ENCODE measurements at regions not wholly inside any gene's neighbourhood (a gene's known extent, or its start where the extent isn't known, plus 50 kb on each side); places are given as distances from the start of the nearest gene placed in this dataset.

DNA sequence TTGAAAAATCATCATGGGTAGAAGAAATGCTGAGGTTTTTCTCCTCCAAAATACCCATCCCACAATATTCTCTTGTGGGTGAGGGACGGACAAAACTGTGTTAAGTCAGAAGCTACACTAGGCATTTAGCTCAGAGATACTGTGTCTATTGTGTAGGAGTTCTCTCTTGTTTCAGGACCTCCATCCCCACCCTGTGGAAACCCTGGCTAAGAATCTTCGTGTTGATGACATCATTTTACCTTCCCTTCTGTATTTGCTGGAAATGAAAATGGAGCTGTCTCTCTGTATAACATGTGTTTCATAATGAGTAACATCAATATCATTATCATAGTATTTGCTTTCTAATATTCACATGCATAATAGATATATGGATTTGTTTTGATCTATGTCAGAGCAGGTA lies 1193.0 kb upstream of the CITED2 start:
- DNase-seq (ENCODE audit: low read depth in 2 of 3, low spot score in 2 of 3), result no peak

DNA sequence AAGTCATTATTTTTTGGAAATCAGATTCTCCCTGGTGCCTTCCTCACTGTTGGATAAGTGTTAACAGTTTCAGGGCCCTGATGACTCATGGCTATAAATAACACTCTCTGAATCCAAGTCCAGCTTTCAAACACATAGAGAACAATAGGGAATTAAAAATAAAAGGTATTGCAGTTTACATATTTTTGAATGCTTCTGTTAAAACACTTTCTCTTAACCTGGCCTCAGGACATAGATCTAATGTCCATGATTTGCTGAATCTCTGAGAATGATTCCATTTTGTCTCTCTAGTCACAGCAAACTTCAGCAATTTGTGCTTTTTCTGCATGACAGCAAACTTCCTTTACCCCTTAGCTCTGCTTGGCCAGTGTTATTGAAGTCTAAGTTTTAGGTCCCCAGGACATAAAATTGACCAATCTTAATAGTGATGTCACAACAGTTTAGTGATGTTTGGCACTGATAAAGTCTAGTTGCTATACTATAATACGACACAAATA lies 1192.4 kb upstream of the CITED2 start:
- DNase-seq (ENCODE audit: low read depth in 2 of 3, low spot score in 2 of 3), result no peak

GRCh38 chr6:140563728-140564127 lies 1189.3 kb upstream of the CITED2 start:
- DNase-seq (ENCODE audit: low read depth in 2 of 3, low spot score in 2 of 3), result no peak

DNA sequence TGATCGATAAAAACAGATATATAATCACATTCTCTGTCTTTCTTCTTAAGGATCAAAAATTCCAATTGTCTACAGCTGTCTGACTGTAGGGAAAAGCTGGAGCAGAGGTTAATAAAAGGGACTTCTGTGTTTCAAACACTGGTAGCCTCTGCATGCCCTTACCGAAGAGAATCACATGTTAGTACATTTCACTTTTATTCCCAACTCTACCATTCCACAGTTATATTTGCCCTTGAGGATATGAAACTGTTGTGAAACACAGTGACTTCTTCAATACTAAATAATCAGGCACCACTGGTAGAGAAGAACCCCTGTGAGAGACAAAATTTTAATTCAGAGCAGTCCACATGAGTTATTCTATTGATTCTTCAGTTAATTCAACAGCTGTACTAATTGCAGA lies 1187.3 kb upstream of the CITED2 start:
- DNase-seq (ENCODE audit: low read depth in 2 of 3, low spot score in 2 of 3), result no peak

- DNase-seq (ENCODE audit: low read depth in 2 of 3, low spot score in 2 of 3), result no peak
These were observed 1186.2 kb upstream of the CITED2 start for GRCh38 chr6:140560671-140561070.

- no peak for DNase-seq (ENCODE audit: low read depth in 2 of 3, low spot score in 2 of 3)
These were observed 1185.0 kb upstream of the CITED2 start for GRCh38 chr6:140559458-140559857.

DNA sequence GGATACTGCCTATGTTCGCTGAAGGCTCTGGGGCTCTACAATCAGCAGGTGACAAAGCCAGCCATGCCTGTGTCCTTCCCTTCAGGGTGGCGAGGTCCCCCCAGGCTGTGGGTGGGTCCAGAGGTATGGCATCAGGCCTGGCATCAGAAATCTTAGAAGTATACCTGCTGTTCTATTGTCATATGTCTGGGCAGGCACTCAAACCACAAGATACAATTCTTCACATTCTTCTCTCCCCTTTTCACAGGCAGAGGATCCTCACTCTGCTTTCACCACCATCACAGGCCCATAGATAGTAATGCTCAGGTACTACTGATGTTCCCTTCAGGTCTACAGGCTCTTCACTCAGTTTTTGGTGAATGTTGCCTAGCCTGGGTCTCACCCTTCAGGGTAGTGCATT lies 1180.0 kb upstream of the CITED2 start:
- no peak for DNase-seq (ENCODE audit: low read depth in 2 of 3, low spot score in 2 of 3)

DNA sequence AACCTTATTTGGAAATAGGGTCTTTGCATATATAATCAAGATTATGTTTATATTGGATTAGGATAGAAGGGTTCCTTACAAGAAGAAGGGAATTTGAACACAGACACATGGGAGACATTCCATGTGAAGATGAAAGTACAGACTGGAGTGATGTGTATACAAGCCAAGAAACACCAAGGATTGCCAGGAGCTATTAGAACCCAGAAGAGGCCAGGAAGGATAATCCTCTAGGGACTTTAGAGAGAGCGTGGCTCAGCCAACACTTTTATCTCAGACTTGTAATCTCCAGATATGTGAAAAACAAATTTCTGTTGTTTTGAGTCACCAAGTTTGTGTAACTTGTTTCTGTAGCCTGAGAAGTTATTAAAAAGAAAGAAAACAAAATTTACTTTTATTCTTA lies 1173.9 kb upstream of the CITED2 start:
- no peak for DNase-seq (ENCODE audit: low read depth in 2 of 3, low spot score in 2 of 3)

GRCh38 chr6:140546640-140547039 lies 1172.2 kb upstream of the CITED2 start:
- DNase-seq (ENCODE audit: low read depth in 2 of 3, low spot score in 2 of 3), result no peak

DNA sequence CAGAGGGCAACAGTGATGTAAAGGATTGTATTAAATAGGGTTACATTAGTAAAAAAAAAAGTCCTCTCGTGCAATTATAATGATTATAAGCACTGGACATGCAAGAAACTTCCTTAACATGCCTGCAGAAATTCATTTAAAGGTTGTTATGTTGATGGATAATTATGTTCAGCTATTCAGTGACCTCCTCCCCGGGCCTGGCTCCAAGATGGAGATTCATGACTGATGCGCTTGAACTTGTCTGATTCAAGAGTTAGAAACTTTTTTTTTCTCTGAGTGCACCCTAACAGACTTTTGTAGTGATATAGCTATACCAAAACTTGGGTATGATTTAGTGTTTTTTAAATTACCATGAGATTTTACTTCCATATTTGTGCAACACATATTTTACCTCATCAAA lies 1170.0 kb upstream of the CITED2 start:
- DNase-seq (ENCODE audit: low read depth in 2 of 3, low spot score in 2 of 3), result no peak

GRCh38 chr6:140542863-140543262 lies 1168.4 kb upstream of the CITED2 start:
- no peak for DNase-seq (ENCODE audit: low read depth in 2 of 3, low spot score in 2 of 3)

DNA sequence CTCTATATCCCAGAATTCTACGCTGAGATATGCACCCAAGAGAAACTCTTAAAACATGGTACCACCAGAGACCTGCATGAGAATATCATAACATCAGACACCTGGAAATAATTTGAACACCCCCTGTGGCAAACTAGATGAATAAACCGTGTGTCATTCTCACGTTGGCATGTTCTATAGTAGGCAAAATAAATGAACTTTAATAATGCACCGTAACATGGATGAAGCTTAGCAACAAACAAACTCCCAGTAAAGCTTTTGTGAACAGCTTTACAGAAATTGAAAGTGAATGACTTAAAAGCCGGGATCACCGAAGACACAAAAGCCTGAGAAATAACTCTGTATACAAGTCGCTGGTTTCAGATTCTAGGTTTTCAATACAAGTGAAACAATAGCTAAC lies 1166.8 kb upstream of the CITED2 start:
- DNase-seq (ENCODE audit: low read depth in 2 of 3, low spot score in 2 of 3), result no peak

- DNase-seq (ENCODE audit: low read depth in 2 of 3, low spot score in 2 of 3), result no peak
These were observed 1166.3 kb upstream of the CITED2 start for GRCh38 chr6:140540743-140541142.

DNA sequence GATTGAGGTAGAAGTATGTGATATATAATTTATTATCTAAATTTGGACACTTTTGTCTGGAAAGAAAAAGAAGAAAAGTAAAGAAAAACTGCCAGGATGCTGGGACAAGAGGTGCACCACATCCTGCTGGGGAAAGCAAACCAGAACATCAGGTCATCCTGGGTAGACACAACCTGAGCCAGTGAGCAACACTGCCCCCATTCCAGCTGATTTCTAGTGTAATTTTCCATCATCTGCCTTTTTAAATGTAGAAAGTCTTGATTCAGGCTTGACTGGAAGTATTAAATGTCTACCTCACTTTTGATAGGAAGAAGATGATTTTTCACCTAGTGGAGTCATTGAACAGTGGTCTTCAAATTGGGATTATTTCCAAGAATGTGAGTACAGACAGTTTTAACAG lies 1164.5 kb upstream of the CITED2 start:
- DNase-seq (ENCODE audit: low read depth in 2 of 3, low spot score in 2 of 3), result no peak

- no peak for DNase-seq (ENCODE audit: low read depth in 2 of 3, low spot score in 2 of 3)
These were observed 1163.6 kb upstream of the CITED2 start for GRCh38 chr6:140537834-140538705.

DNA sequence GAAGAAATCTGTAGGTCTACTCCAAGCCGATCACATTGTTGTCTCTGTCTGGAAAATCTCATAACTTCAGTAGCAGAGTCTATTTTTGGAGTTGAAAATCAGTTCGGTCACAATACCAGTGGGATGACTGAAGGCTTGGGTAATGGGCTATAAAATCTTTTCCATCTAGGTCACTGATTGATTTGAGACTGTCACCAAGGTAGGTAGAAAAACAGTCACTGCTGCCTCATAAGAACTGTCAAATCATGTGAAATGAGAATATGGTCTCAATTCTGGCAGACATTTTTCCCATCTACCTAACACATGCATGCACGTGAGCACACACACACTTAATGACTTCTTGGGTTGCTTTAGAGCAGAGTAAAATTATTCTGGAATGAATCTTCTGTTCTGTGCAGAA lies 1162.8 kb upstream of the CITED2 start:
- no peak for DNase-seq (ENCODE audit: low read depth in 2 of 3, low spot score in 2 of 3)

- no peak for DNase-seq (ENCODE audit: low read depth in 2 of 3, low spot score in 2 of 3)
These were observed 1161.1 kb upstream of the CITED2 start for GRCh38 chr6:140535511-140535910.

GRCh38 chr6:140533526-140533925 lies 1159.1 kb upstream of the CITED2 start:
- no peak for DNase-seq (ENCODE audit: low read depth in 2 of 3, low spot score in 2 of 3)

DNA sequence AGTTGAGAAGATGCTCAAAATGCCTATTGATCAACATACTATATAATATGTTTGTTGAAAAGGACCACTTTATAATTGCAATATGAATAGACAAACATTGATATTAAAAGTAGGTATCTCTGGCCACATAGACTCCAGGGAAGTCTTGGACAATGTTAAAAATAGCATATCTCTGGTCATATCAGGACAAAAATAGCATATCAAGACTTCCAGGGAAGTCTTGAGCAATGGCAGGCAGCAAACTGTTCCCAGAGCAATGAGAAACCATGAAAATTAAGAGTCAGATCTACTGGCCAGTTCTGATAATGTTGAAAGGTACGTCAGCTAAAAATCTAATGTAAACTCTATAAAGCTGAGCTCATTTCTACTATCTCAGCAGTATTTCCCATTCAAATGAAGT lies 1130.3 kb upstream of the CITED2 start:
- DNase-seq (ENCODE audit: low read depth in 2 of 3, low spot score in 2 of 3), result no peak

- DNase-seq (ENCODE audit: low read depth in 2 of 3, low spot score in 2 of 3), result no peak
These were observed 1126.4 kb upstream of the CITED2 start for GRCh38 chr6:140500849-140501248.

DNA sequence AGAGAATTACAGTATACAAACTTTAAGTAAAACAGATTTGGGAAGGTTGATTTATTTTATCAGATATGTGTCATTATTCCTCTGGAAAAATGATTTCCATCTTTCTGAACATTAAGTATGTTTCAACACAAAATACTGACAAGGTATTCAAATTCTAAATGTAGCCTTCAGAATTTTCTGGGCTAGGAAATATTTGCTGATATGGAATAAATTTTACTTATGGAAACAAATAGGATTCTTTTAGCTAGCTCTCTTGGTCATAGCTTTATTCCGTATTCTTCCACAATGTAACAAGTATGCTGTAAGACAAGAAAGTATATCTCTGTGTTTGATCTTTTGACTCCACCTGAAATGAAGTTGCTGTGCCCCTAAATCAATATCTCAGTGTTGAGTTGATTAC lies 1125.2 kb upstream of the CITED2 start:
- no peak for DNase-seq (ENCODE audit: low read depth in 2 of 3, low spot score in 2 of 3)

DNA sequence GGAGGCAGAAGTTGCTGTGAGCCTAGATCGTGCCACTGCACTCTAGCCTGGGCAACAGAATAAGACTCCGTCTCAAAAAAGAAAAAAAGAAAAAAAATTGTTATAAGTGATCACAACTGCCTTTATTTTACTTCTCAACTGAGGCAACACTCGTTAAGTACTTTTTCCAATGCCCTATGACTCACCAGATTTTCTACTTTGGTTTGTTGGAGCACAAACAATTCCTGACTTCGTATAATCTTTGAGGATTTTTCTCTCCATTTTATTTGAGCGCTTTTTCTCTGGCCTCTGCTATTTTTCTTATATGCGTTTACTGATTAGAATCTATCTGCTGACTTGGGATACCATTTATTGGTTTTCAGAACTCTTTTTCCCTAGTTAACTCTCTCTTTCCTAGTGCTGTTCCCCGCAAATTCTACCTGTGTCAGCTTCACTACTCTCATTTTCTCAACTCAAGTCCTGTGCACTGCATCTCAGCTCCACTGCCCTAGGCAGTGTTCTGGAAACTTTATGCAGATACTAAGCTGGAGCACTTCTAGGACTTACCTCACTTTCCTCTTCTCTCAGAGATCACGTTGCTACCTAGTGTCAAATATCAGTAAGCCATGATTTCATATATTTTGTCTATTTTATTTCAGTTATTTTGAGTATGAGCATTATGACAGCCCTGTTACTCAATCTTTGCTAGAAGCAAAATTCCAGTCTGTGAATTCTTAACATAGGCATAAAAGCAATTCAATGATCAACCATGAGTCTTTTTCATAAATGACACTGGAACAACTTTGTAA lies 1120.1 kb upstream of the CITED2 start:
- no peak for DNase-seq (ENCODE audit: low read depth in 2 of 3, low spot score in 2 of 3)
